Suppressor macrophage (primary cell): ENCODE measurements at regions not wholly inside any gene's neighbourhood (a gene's known extent, or its start where the extent isn't known, plus 50 kb on each side); places are given as distances from the start of the nearest gene placed in this dataset.
A peak's percentile ranks its signal among the peaks of the same experiment; 100 is the strongest.

Source experiments
- DNase-seq, 4 experiments: peaks; one replicate each; pipeline ENCODE4 v3.0.0-alpha.2; 2020 to 2022

- no peak for DNase-seq
Measured at GRCh38 chr21:27480841-27481261, 514.0 kb upstream of the ADAMTS5 start.

DNA sequence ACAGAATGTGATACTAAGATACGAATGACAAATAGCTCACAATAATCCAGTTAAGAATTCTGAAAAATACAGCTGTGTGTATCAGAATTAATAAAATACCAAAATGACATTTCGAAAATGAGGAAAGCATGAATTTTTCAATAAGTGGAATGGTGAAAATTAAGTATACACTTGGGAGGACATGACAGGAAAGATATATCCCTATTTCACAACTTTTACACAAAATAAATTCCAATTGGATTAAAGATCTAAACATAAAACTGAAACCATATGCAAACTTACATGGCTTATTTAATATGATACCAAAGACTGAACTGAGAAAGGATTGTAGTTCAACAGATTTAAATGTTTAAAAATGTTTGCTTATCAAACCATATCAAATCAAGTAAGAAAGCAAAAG lies 510.4 kb upstream of the ADAMTS5 start:
- DNase-seq = no peak

GRCh38 chr21:27476696-27477095 lies 509.8 kb upstream of the ADAMTS5 start:
- DNase-seq = no peak

GRCh38 chr21:27475363-27475955 lies 508.6 kb upstream of the ADAMTS5 start:
- no peak for DNase-seq

- no peak for DNase-seq
Measured at GRCh38 chr21:27467366-27467765, 500.5 kb upstream of the ADAMTS5 start.

GRCh38 chr21:27466140-27466539 lies 499.3 kb upstream of the ADAMTS5 start:
- DNase-seq = no peak

GRCh38 chr21:27464648-27465047 lies 497.8 kb upstream of the ADAMTS5 start:
- no peak for DNase-seq

DNA sequence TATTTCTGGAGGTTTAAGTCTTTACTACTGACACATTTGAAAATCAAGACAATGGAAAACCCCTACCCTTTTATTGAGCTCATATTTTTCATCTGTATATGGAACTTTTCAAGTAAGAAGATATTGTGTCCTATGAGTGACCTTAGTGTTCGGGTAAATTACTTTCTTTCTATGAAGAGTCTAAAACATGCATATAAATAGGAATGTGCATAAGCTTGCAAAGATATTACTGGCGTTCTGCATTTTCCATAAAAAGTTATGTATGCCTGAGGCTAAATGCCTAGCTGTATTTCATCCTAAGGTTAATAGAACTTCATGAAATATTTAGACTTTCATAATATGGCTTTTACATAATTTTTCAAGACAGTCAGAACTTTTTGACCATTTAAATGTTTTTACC lies 495.8 kb upstream of the ADAMTS5 start:
- DNase-seq = no peak

DNA sequence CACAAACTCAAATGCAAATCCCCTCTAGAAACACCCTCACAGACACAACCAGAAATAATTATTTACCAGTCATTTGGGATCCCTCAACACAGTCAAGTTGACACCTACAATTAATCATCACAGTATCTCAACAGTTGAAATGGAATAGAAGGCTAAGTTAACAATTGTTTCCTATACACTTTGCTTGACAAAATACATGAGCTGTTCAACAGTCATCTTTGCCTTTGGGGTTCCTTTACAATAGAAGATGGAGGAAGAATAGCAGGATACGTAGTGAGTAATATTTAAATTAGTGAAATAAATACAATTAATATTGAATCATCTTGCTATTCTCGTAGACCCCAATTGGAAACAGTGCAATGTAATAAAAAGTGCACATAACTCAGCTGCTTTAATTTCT lies 487.3 kb upstream of the ADAMTS5 start:
- no peak for DNase-seq

GRCh38 chr21:27451116-27451515 lies 484.2 kb upstream of the ADAMTS5 start:
- no peak for DNase-seq

GRCh38 chr21:27450216-27450615 lies 483.3 kb upstream of the ADAMTS5 start:
- DNase-seq = no peak

DNA sequence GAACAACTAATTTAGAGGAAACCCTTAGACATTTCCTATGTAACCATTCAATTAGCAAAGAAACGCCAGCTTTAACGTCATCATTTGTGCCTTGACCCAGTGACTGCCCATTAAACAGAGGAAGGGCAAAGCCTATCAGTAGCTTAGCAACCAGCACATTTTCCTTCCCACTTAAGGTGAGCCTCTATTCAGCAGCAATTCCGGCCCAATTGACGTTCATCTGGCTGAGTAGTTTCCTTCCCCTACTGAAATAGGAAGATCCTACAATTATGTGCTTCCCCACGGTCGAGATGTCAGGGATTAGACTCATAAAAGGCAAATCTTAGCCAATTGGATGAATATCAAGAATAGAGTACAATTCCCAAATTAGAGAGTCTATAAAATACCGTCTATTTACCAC lies 482.1 kb upstream of the ADAMTS5 start:
- no peak for DNase-seq

- no peak for DNase-seq
Measured at GRCh38 chr21:27447843-27448242, 481.0 kb upstream of the ADAMTS5 start.

- DNase-seq = no peak
Measured at GRCh38 chr21:27429710-27430341, 462.9 kb upstream of the ADAMTS5 start.

DNA sequence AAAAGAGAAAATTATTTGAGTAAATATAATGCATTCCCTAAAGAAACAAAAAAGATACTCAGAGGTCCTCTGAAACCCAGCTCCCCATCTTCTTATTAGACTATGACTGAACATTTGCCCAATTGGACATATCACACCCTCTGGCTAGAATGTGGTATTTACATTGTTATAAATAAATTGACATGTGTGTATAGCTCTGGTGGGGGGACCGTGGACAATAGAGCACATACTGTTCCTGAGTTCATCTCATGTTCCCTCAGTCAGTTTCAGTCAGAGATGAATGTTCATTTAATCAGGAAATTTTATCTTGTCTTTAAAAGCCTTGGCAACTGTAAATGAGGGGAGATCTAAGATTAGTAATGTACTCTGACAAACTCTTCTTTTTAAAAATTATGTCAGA lies 459.3 kb upstream of the ADAMTS5 start:
- DNase-seq = no peak

- DNase-seq = no peak
Measured at GRCh38 chr21:27425574-27425973, 458.7 kb upstream of the ADAMTS5 start.

DNA sequence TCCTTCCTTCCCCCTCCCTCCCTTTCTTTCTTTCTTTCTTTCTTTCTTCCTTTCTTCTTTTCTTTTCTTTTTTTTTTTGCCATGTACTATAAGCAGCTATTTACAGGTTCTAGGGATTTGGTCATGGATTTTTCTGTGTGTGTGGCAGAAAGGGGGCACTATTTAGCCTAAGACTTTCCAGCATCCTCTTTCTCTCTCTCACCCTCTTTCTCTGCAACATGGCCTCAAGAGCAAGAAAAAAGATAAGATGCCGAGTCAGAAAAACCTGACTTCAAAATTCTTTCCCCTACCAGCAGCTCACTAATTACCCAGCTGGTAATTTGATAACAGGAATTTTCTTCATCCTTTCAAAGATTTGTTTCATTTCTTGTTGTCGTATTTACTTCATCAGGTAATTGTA lies 458.3 kb upstream of the ADAMTS5 start:
- no peak for DNase-seq

- DNase-seq = peak in 3 of 4 experiments; percentile 3 to 26 (median 23)
Measured at GRCh38 chr21:27424601-27425000, 457.7 kb upstream of the ADAMTS5 start.

DNA sequence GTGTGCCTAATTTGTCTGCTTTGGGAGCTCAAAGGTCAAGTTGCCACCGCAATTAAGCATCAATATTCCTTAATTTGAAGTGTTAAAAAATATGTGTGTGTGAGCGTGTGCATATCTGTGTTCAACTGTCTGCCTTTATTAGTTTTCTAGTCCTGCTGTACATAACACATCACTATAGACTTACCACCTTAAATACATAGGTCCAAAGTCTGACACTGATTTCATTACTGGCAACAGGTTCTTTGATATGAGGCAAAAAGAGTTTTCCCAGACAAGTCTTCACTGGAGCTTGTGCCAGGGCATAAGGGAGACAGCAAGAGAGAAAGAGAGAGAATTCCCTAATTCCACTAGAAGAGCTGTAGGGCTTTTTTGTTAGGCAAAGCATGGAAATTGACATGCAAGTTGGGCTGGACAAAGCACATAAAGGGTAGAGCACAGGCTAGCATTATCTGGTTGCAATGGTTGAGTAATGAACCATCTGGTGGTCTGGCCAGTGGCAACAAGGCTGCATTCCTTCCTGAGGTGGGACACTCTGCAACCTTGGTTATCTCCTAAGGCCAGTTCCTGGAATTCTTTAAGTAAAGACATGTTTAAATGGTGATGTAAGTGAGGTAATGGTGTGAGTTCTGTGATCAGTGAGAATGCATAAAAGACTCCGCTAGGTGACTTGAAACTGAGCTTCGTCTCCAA lies 457.2 kb upstream of the ADAMTS5 start:
- no peak for DNase-seq

GRCh38 chr21:27423038-27423437 lies 456.1 kb upstream of the ADAMTS5 start:
- no peak for DNase-seq

- DNase-seq = no peak
Measured at GRCh38 chr21:27422435-27422834, 455.5 kb upstream of the ADAMTS5 start.

DNA sequence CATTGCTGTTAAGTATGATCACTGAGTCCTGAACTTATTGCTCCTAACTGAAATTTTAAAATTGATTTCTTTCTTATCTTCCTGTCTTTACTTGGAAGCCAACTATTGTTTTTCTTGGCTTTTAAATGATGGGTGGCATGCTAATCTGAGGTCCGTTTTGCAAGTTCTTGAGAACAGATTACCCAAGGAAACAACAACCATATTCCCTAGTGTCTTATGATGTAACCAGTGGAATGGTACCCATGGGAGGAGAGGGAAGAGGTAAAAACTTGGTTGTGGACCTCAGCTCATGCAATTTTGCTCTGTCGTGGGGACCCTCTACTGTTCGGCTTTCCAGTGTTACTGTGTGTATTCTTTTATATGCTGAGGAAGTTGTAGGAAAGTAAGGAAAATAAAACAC lies 454.8 kb upstream of the ADAMTS5 start:
- no peak for DNase-seq

DNA sequence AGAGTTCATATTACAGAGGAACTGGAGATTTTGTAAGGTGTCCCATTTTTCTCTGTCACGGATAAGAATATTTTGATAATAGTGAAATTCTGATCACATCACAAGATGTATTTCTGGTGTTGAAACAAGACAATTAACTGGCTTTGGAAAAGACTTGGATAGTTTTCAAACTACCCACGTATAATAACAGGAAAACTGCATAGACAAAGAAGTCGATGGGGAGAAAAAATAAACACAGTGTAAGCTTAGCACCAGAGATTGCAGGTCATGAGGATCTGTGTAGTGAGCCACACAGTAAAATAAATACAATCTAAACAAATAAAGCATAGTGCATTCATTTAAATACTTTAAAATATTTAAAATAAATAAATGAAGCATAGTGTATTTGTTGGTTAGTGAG lies 452.3 kb upstream of the ADAMTS5 start:
- DNase-seq = no peak

DNA sequence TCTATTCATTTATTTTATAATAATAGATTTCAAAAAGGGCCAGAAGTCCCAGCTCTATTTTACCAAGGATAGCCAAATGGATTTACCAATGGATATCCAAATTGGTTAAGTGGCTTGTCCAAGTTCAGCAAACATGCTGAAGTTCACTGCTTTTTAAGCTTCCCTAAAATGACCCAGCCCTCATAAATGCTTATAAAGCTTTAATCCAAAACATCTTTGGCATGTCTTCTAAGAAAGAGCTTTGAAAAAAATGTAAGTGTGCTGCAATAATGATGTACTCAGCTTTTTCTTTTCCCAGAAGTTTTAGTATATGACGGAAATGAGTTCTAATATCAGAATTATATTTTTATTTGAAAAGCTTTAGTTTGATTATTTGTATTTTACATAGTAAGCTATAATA lies 451.5 kb upstream of the ADAMTS5 start:
- no peak for DNase-seq
